Neuronal stem cell (in vitro differentiated cells): ENCODE measurements at regions not wholly inside any gene's neighbourhood (a gene's known extent, or its start where the extent isn't known, plus 50 kb on each side); places are given as distances from the start of the nearest gene placed in this dataset.

ENCODE experiments used
- DNase-seq: peaks from one replicate; pipeline ENCODE4 v3.0.0-alpha.2; 2013; ENCODE audit warnings: low spot score
- H2AFZ ChIP-seq: one replicate; pipeline ENCODE4 v1.6.1; 2013; ENCODE audit warnings: mild to moderate bottlenecking, low read length, inconsistent platforms
- H2AK5ac ChIP-seq: 2 replicates; pipeline ENCODE4 v1.6.1; 2013; ENCODE audit warnings: low read depth, mild to moderate bottlenecking, inconsistent platforms, low read length, moderate library complexity, mixed read lengths
- H2BK120ac ChIP-seq: 2 replicates; pipeline ENCODE4 v1.6.1; 2013; ENCODE audit warnings: low read depth, mild to moderate bottlenecking, inconsistent platforms, low read length, moderate library complexity, mixed read lengths
- H2BK12ac ChIP-seq: one replicate; pipeline ENCODE4 v1.6.1; 2013; ENCODE audit warnings: low read length, inconsistent platforms
- H2BK15ac ChIP-seq: 2 replicates; pipeline ENCODE4 v1.6.1; 2013; ENCODE audit warnings: mild to moderate bottlenecking, low read length, inconsistent platforms, mixed read lengths
- H2BK5ac ChIP-seq: one replicate; pipeline ENCODE4 v1.6.1; 2013; ENCODE audit warnings: inconsistent platforms, mild to moderate bottlenecking, low read length, moderate library complexity
- H3K14ac ChIP-seq: one replicate; pipeline ENCODE4 v1.6.1; 2013; ENCODE audit warnings: low read length, inconsistent platforms
- H3K18ac ChIP-seq: 2 replicates; pipeline ENCODE4 v1.6.1; 2013; ENCODE audit warnings: low read length, inconsistent platforms
- H3K23ac ChIP-seq: 2 replicates; pipeline ENCODE4 v1.6.1; 2013; ENCODE audit warnings: low read depth, mild to moderate bottlenecking, mixed read lengths, low read length, inconsistent platforms; ENCODE audit not compliant: poor library complexity
- H3K27ac ChIP-seq: replicated peaks from 3 replicates; pipeline ENCODE4 v1.5.1; 2013; ENCODE audit warnings: low read length, inconsistent platforms
- H3K27me3 ChIP-seq, 3 experiments: 2 replicates each; pipeline ENCODE4 v1.6.1; 2013; ENCODE audit warnings: low read length in 3 of 3, mild to moderate bottlenecking in 2 of 3, inconsistent platforms in 1 of 3, low read depth in 1 of 3, mixed read lengths in 1 of 3, moderate library complexity in 1 of 3; ENCODE audit not compliant: control insufficient read depth in 3 of 3, insufficient read depth in 3 of 3
- H3K36me3 ChIP-seq, 2 donors: replicated peaks in 1 of 2; 2 replicates each; pipeline ENCODE4 v1.6.1; 2013; ENCODE audit warnings: low read length in 2 of 2; ENCODE audit not compliant: control insufficient read depth in 2 of 2, insufficient read depth in 2 of 2
- H3K4ac ChIP-seq: 2 replicates; pipeline ENCODE4 v1.6.1; 2013; ENCODE audit warnings: inconsistent platforms, mild to moderate bottlenecking, low read length, moderate library complexity
- H3K4me1 ChIP-seq, 2 donors: 1 replicate in 1 of 2; 2 replicates in 1 of 2; pipeline ENCODE4 v1.6.1; 2013; ENCODE audit warnings: low read length in 2 of 2, low read depth in 1 of 2; ENCODE audit not compliant: control insufficient read depth in 2 of 2, insufficient read depth in 1 of 2
- H3K4me2 ChIP-seq: one replicate; pipeline ENCODE4 v1.6.1; 2013; ENCODE audit warnings: mild to moderate bottlenecking, low read length, inconsistent platforms; ENCODE audit not compliant: insufficient read depth, poor library complexity, severe bottlenecking
- H3K4me3 ChIP-seq, 2 donors: 2 replicates each; pipeline ENCODE4 v1.5.1; 2013; ENCODE audit warnings: low read length in 2 of 2, mild to moderate bottlenecking in 2 of 2, inconsistent platforms in 1 of 2, moderate library complexity in 1 of 2
- H3K79me1 ChIP-seq: one replicate; pipeline ENCODE4 v1.6.1; 2013; ENCODE audit warnings: low read depth, mild to moderate bottlenecking, inconsistent platforms, low read length, moderate library complexity
- H3K9ac ChIP-seq: one replicate; pipeline ENCODE4 v1.6.1; 2013; ENCODE audit warnings: mild to moderate bottlenecking, low read depth, low read length, inconsistent platforms; ENCODE audit not compliant: poor library complexity
- H3K9me3 ChIP-seq, 2 donors: replicated peaks in 1 of 2; 2 replicates each; pipeline versions ENCODE3 to v1.6.1; 2013; ENCODE audit warnings: low read length in 2 of 2, mild to moderate bottlenecking in 2 of 2, inconsistent platforms in 1 of 2, low read depth in 1 of 2, mixed read lengths in 1 of 2, moderate library complexity in 1 of 2; ENCODE audit not compliant: control insufficient read depth in 2 of 2, insufficient read depth in 1 of 2
- H4K8ac ChIP-seq: one replicate; pipeline ENCODE4 v1.6.1; 2013; ENCODE audit warnings: low read depth, mild to moderate bottlenecking, inconsistent platforms, low read length, moderate library complexity
- H4K91ac ChIP-seq: one replicate; pipeline ENCODE4 v1.6.1; 2013; ENCODE audit warnings: low read length, low read depth, mild to moderate bottlenecking, inconsistent platforms; ENCODE audit not compliant: poor library complexity
- WGBS, 2 donors: extraction: QIAGEN DNeasy Blood & Tissue Kit; methylation state at CpG; one replicate each; pipeline ENCODE4 v1.1.7; 2013; ENCODE audit warnings: missing lambda C conversion rate in 2 of 2, mixed read lengths in 1 of 2; ENCODE audit not compliant: insufficient read length in 2 of 2, insufficient replicate concordance in 1 of 2; ENCODE audit errors: extremely low coverage in 2 of 2; 5-methylcytosine and 5-hydroxymethylcytosine counted together

- no peaks in the 10 kb centered on the region for H3K36me3 ChIP-seq
- H4K8ac ChIP-seq, result no peak overlapping the region
- H3K4ac ChIP-seq, result no peak overlapping the region
- H2AK5ac ChIP-seq, result no peak overlapping the region
- no peak overlapping the region for H2BK15ac ChIP-seq
- DNase-seq, result no peak
- H2BK5ac ChIP-seq, result no peak overlapping the region
- no peak overlapping the region for H3K9ac ChIP-seq
- H3K4me3 ChIP-seq, result no peak overlapping the region
- H3K9me3 ChIP-seq, result no peaks in the 10 kb centered on the region
- no peak overlapping the region for H4K91ac ChIP-seq
- no peak overlapping the region for H2BK12ac ChIP-seq
- H3K18ac ChIP-seq, result no peak overlapping the region
- no peak overlapping the region for H3K14ac ChIP-seq
- H3K27ac ChIP-seq, result no peak overlapping the region
- H2BK120ac ChIP-seq, result no peak overlapping the region
- H2AFZ ChIP-seq, result no peak overlapping the region
- no peak overlapping the region for H3K4me2 ChIP-seq
- no peaks in the 10 kb centered on the region for H3K79me1 ChIP-seq
- H3K23ac ChIP-seq, result no peak overlapping the region
- no peaks in the 10 kb centered on the region for H3K27me3 ChIP-seq
- no peaks in the 10 kb centered on the region for H3K4me1 ChIP-seq
- WGBS, 2 donors, result no CpG with 5 or more reads among the region's 2 CpGs
Observed at GRCh38 chr9:12889402-12890106, 114.7 kb downstream of the LURAP1L start.

GRCh38 chr9:12891588-12891987, 116.8 kb downstream of the LURAP1L start:
- Histone ChIP-seq H2BK12ac (no peak overlapping the region), H3K79me1 (no peaks in the 10 kb centered on the region), H3K4me2 (no peak overlapping the region), H3K14ac (no peak overlapping the region), H3K4ac (no peak overlapping the region), H2BK120ac (no peak overlapping the region), H3K27ac (no peak overlapping the region), H3K9ac (no peak overlapping the region), H3K9me3 (no peaks in the 10 kb centered on the region), H4K8ac (no peak overlapping the region), H3K4me3 (no peak overlapping the region), H4K91ac (no peak overlapping the region), H2AFZ (no peak overlapping the region), H3K36me3 (no peaks in the 10 kb centered on the region), H2AK5ac (no peak overlapping the region), H2BK5ac (no peak overlapping the region), H2BK15ac (no peak overlapping the region), H3K27me3 (no peaks in the 10 kb centered on the region), H3K23ac (no peak overlapping the region), H3K18ac (no peak overlapping the region), H3K4me1 (no peaks in the 10 kb centered on the region)
- no peak for DNase-seq
- no CpG with 5 or more reads among the region's 1 CpG for WGBS, 2 donors

GRCh38 chr9:12903316-12903715, 128.5 kb downstream of the LURAP1L start:
- no peak overlapping the region for H2BK15ac ChIP-seq
- no peak overlapping the region for H3K4me3 ChIP-seq
- no peaks in the 10 kb centered on the region for H3K79me1 ChIP-seq
- H3K4ac ChIP-seq, result no peak overlapping the region
- no peak overlapping the region for H3K4me2 ChIP-seq
- H2BK5ac ChIP-seq, result no peak overlapping the region
- H3K4me1 ChIP-seq, result no peaks in the 10 kb centered on the region
- H2BK120ac ChIP-seq, result no peak overlapping the region
- H3K18ac ChIP-seq, result no peak overlapping the region
- no peak overlapping the region for H3K23ac ChIP-seq
- H2BK12ac ChIP-seq, result no peak overlapping the region
- H3K9me3 ChIP-seq, result peaks cover 0 to 2% of the 10 kb centered on the region in 2 donors
- no CpG with 5 or more reads among the region's 2 CpGs for WGBS, 2 donors
- H4K8ac ChIP-seq, result no peak overlapping the region
- no peak overlapping the region for H3K27ac ChIP-seq
- no peak overlapping the region for H3K14ac ChIP-seq
- H2AFZ ChIP-seq, result no peak overlapping the region
- H3K9ac ChIP-seq, result no peak overlapping the region
- no peak for DNase-seq
- no peaks in the 10 kb centered on the region for H3K27me3 ChIP-seq
- H2AK5ac ChIP-seq, result no peak overlapping the region
- no peak overlapping the region for H4K91ac ChIP-seq
- H3K36me3 ChIP-seq, result no peaks in the 10 kb centered on the region

DNA sequence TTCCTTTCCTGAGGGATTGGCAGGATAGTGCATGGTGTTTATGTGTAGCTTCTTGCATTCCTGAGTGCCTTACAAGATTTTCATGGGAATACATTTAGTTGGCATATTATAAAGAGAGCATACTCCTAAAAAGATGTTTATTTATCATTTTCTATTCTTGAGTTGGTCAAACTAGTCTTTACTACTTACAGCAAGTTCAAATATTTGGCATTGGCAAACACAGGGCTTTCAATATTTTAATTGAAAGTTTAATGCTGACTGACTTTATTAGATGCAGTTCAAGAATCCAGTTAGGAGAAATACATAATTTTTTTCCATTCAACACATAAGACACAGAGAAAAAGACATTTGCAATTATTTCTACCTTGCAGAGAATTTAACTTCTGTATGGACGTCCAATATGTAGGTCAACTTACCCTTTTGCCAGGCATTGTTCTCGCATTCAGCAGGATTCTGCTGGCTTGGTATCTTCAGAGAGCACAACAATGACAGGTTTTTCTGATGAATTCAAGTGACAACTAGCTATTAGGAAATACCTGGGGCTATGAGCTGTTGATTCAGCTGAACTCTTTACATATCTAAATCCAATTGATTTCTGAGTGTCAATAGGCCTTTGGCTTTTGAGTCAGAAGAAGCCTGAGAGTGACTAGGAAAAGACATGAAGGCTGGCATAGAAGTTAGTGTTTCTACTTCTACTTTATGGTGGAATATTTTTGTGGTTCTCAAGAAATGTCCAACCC, 129.6 kb downstream of the LURAP1L start:
- DNase-seq, result no peak
- no peak overlapping the region for H4K8ac ChIP-seq
- no peak overlapping the region for H3K4ac ChIP-seq
- H2BK120ac ChIP-seq, result no peak overlapping the region
- no peaks in the 10 kb centered on the region for H3K36me3 ChIP-seq
- H3K79me1 ChIP-seq, result no peaks in the 10 kb centered on the region
- no peak overlapping the region for H3K18ac ChIP-seq
- no peak overlapping the region for H3K23ac ChIP-seq
- no peak overlapping the region for H3K4me3 ChIP-seq
- H2BK15ac ChIP-seq, result no peak overlapping the region
- no peak overlapping the region for H3K14ac ChIP-seq
- no peaks in the 10 kb centered on the region for H3K27me3 ChIP-seq
- no peak overlapping the region for H3K9ac ChIP-seq
- no CpG with 5 or more reads among the region's 2 CpGs for WGBS, 2 donors
- no peak overlapping the region for H4K91ac ChIP-seq
- no peak overlapping the region for H2AK5ac ChIP-seq
- H3K4me2 ChIP-seq, result no peak overlapping the region
- no peak overlapping the region for H3K27ac ChIP-seq
- peaks cover 0 to 2% of the 10 kb centered on the region in 2 donors for H3K9me3 ChIP-seq
- no peak overlapping the region for H2BK5ac ChIP-seq
- H2AFZ ChIP-seq, result no peak overlapping the region
- H2BK12ac ChIP-seq, result no peak overlapping the region
- H3K4me1 ChIP-seq, result no peaks in the 10 kb centered on the region
